RCC 7860 (cell line): ENCODE measurements at regions not wholly inside any gene's neighbourhood (a gene's known extent, or its start where the extent isn't known, plus 50 kb on each side); places are given as distances from the start of the nearest gene placed in this dataset.
"Not testable (repeated sequence)": the region's sequence is repeated elsewhere in the genome, so short reads cannot be mapped to it uniquely, and the experiment has no call there.

ENCODE experiments used
- DNase-seq: peaks from one replicate; pipeline ENCODE4 v3.0.0-alpha.2; 2015; ENCODE audit warnings: low spot score
- FAIRE-seq: peaks from 2 replicates; lab custom pipeline; 2012; peaks lifted over from hg19 to GRCh38; lab: Jason Lieb, UNC

DNA sequence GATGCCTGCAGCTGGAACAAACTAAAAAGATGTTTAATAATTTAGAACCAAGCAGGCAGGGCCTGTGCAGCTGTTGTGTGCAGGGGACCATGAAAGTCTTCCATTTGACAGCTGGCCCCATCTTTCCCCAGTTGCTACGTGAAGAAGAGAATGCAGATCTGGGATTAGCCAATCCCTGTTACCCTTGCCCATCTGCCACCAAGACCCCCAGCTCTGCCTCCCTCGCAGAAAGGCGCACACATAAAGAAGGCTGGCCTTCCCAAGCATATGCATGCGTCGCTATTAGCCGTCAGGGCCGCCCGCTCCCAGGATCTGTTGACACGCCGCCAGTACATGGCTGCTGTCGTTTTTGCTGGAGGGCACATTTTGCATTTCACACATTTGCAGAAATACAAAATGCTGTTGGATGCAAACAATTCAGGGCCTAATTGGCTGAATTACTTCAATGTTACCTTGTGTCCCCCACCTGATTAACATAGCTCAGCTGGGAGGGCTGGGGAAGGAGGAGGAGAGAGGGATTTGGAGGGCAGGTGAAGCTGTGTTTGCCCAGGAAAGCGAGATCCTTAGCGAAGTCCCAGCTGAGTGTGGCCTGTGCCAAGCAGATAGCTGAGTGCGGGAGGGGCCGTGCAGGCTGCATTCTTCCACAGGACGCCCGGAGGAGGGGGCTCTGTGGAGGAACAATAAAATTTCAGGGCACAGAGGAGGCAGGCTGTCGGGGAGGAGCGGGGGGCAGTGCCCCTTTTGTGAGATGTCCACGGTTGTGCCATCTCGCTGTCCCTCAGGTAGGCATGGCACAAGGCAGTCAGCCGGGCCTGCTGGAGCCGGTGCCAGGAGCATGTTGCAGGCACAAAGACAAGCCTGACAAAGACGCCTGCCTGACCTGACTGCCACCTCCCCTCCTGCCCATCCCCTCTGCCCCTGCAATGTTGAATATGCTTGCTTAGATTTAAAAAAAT lies 443.0 kb upstream of the MKI67 start:
- no peak for FAIRE-seq
- no peak for DNase-seq

DNA sequence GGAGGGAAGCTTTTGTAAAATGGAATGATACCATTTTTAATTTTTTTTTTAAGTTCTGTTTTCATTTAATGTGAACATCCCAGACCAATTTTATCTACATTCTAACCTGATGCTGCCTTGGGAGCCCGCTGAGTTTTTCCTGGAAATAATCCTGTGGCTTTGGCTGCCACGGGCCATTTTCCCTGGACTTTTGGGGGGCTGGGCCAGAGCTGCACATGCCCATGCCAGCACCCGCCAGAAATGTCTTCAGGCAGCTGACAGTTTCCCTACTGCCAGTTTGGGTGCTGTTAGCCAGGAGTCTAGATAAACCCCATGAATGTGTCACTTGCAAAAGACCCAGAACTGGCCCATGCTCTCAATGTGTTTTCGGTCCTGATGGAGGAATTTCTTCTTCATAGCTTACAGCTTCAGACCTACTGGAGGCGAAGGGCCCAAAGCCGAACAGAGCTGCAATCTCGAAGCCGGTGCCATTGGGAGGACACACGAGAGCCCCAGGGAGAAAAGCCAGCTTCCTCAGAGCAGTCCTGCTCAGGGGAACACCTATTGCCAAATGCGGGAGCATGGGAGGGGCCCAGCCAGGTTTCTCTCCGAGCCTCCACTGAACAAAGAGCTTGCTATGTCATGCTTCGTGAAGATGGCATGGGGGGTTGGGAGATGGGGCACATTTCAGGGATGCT lies 444.2 kb upstream of the MKI67 start:
- FAIRE-seq (no peak), DNase-seq (no peak)

DNA sequence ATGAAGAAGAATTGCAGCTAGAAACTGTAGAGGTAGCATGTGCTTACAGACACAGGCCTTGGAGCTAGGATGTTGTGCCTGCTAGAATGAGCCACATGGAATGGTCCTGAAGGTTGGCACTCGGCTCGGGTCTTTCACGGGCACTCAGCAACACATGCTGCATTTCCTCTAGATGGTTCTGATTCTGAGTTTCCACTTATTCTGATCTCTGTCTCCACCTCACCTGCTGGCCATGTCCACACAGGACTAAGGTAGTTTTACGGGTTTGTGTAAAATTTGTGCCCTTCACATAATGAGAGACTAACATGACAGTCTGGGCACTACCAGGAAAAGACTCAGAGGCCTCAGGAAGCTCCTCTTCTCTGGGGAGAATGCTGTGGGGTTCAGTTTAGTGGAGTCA lies 444.8 kb upstream of the MKI67 start:
- DNase-seq = no peak
- FAIRE-seq = no peak

DNA sequence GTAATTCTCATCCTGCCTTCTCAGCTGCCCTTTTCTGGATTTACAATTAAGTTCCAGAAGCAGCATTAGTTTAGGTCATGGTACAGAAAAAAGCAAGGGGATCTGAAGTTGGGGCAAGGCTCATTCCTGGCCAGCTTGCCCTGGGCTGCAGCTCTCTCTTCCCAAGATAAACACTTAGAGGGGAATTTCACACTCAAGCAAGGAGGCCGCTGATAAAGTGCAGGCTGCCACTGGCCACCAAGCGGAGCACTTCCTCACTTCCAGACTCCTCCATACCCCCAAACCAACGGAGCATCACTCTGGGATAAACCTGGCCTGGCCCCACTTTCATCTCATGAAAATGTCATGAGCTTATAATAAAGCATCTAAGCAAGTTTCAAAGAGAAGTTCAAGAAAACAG lies 445.5 kb upstream of the MKI67 start:
- FAIRE-seq = no peak

DNA sequence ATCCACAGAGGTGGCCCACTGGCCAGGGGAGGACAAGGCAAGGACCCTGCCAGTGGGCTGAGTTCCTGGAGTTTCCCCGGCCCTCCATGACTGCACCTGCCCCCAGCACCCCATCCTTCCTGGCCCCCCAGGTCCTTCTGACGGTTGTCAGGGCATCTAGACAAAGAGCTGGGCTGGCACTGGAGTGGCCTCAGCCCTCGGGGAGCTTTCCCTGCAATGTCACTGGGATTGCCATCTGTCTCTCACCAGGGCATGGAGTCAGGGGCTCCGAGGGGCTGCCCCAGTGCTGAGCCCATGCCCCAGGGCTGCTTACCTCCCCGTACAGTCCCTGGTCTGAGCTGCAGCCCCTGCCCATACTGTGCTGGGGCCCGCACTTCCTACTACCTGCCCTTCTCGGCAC lies 446.5 kb upstream of the MKI67 start:
- DNase-seq = no peak
- FAIRE-seq = no peak

More for the DNA sequence above, 445.5 kb upstream of the MKI67 start:
- no peak for DNase-seq

DNA sequence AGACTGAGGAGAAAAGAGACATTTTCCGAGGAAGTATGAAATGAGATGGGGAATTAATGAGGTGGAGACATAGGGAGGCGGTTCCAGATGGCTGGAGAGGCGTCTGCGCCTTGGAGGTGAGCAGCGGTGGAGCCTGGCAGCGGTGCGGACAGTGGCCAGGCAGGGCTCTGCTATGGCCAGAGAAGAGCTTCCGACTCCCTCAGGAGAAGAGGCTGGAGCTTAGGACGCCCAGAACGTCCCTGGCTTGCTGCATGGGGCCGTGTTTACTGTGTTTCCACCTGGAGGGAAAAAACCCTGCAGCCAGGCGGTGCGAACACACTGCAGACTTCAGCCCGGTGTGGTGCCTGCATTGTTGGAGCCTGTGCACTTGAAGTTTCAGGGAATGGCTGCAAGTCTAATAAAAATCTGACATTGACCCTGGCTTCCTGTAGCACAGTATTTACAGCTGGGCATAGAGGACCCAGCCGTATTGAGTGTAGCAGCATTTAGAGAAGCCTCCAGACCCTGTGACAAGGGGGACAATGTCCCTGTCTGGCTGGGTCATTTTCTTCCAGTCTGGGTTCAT lies 447.1 kb upstream of the MKI67 start:
- DNase-seq = no peak
- no peak for FAIRE-seq

DNA sequence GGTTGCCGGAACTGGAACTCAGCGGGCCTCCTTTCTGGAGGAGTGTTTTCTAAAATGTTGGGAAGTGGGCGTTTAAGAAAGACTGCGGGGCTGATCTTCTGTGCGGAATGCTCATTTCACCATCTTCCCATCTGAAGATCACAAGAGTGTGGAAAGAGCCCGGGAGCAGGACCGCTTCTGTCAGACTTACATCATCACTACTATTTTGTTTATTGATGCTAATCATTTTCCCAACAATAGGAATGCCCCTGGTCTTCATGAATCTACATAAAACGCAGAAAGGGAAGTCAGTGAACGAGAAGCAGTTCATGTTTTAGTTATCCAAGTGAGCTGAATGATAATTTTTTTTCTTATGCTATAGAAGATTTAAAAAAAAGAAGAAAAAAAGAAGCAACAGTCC lies 447.8 kb upstream of the MKI67 start:
- DNase-seq = no peak
- FAIRE-seq = no peak

DNA sequence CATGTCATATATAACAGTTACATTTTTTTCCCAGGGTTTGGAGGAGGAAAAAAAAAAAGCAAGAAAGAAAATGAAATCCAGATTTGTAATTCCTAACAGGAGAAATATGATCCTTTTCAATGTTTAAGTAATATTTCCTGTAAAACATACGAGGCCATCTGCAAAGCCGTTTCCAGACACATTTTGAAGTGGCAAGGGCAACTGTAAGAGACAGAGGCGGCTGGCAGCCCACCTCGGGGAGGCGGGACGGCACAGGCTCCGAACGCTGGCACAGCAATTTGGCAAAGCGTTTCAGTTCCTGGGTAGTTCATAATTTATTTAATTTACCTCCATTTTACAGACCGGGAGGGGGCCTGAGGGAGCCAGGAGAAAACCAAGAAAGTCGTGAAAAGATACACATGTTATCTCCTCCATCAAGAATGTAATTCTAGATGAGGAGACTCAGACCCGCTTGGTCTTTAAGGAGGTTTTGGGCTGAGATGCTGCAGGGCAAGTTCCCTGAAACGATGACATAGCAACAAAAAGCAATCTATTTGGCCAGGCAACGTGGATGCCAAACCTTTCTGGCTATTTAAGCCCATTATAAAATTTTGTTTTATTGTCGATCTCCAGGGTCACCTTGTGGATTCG lies 448.5 kb upstream of the MKI67 start:
- FAIRE-seq (no peak), DNase-seq (no peak)

DNA sequence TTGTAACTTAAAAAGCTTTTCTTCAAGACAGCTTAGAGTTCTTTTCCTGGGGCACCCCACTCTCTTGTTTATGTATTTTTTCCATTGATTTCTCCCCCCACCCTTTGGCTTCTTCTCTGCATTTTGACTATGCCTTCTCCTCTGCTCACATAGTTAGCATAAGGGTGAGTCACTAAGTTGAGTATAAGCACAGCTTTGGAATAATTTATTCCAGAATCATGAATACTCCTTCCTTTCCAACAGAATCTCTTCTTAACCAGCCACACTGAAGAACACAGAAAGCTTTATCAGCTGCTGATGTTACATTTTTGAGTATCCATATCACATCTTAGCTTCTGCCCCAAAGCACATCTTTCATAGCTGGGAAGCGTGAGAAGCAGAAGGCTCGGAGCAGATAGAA lies 449.5 kb upstream of the MKI67 start:
- DNase-seq = no peak
- FAIRE-seq = no peak

DNA sequence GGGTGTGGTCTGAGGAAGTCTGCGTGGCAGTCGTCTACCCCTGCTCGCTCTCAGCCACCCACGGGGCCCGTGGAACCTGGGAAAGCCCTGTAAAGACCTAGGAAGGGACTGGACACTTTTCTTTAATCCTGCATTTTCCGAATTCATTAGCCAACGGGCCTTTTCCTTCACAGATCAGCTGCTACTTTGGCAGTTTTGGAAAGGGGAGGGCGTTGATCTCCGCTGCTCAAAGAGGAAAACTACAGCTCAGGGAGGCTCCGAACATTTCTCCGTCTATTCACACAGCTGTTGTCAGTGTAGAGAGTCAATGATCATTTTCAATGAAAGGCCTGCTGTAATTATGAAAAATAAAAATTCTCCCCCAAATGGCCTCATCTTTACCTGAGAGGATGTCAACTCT lies 450.1 kb upstream of the MKI67 start:
- DNase-seq = no peak
- no peak for FAIRE-seq

DNA sequence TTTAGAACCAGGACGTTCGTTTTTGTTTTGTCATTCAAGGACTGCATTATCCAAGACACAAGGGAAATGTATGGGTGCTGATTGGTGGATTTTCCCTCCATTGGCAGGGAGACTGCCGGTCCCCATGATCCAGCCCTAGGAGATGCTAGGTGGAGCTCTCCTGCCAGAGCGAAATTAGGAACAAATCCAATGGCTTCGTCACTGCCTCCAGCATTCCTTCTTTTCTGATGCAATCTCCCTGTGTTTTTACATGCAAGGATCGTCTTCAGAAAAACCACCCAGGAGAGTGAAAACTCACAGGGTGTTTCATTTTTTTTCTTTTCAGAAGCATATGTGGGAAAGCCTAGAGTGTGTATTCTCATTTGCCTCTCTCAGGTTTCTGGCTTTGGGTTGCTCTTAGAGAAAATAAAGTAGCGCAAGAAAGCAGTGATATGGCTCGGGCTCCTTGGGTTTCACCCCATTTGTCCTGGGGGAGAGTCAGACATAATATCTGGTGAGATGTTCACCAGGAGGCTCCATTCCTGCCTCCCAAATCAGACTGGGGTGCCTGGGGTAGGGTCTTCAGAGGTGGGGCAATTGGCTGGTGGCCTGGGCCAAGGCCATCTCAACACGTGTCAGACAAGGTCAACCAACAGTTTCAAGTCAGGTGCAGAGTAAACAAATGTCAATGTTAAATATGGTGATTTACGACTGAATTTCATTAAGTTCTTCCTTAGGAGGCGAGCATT lies 450.9 kb upstream of the MKI67 start:
- FAIRE-seq (no peak), DNase-seq (no peak)

DNA sequence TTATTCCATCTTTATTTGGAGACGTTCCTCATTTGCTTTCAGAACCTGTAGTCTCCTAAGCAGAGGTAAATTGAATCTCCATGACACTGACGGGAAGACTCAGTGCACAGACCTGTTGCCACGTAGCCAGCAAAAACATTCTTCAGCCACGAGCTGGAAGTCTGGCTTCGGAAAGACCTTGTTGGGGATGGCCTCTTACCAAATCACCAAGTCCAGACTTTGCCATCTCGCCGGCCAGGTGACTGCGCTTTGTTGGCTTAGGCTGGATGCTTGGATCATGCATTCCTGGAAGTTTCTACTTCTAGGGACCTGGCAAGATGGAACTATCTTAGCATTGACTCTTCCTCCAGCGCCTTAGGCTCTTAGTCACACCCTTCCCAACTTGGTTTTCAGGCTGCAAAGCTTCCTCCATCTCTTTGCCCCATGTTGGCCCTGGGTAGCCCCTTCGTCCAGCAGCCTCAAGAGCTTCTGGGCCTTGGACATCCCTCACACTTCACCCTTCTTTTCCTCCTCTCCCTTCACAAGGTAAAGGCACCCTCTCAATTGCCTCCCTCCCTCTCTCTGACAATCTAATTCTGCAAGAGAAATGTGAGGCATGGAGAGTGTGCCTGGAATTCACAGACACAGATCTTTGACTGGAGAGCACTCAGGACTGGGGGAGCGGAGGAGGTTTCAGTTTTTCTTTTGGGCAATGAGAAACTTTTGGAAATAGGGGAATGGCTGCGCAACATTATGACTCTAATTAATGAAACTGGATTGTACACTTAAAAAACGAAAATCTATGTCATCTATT lies 451.9 kb upstream of the MKI67 start:
- no peak for FAIRE-seq
- no peak for DNase-seq

DNA sequence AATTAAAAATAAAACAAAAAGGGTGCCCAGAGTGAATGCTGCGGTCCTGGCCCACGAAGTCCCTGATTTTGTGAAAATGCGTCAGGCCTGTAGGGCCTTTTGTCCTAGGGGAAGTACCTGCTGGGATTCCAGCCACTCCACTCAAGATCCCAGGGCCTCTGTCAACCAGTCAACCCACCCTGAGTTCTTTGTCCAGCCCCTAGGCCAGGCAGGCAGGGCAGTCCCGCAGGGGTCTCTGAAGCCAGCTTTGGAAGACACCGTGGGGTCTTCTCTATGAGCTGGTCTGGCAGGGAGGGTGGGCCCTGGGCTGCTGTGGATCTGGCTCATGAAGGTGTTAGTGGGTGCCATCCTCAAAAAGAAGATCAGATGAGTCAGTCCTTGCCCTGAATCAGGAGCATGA lies 452.5 kb upstream of the MKI67 start:
- FAIRE-seq (no peak), DNase-seq (no peak)

DNA sequence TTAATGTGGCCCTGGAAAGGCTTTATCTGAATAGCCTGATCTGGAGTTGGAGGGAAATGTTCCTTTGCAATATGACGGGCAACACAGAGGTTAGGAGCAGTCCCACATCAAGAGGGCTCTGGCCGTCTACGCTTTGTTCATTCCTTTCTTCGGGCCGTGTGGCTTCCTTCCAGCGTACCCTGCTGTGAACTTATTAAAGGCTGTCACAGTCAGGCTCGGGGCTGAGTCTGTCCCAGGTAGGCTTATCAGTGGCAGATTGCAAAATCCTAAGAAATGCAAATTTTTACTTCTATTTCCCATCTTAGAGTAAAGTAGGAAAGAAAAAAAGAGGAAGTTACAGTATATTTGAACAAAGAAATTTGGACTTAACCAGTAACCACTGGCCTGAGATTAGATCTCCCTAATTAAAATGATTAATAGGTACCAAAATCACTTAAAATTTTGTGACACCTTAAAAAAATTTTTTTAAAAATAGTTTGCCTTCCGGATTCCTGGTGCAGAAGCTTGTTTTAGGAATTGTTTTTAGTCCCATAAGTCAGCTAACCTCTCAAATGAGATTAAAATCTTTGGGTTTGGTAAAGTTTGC lies 453.1 kb upstream of the MKI67 start:
- FAIRE-seq = no peak

DNA sequence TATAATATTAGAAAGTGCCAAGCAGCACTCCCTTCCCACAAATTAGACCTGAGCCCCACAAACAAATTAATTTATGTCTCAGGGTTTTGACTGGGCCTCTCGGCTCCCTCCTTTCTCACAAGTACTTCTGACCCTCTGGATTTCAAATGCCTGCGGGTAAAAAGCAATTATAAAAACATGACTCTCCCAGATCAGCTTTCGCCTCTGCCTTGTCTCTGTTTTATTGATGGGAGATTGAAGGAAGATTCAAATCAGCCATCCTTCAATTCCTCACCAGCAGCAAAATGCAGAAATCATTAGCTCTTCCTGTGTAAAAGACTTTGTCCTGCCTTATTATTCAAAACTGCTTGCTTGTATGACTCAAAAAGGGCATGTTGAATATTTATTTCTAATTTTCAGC lies 453.7 kb upstream of the MKI67 start:
- DNase-seq (no peak), FAIRE-seq (no peak)

More for the DNA sequence above, 453.1 kb upstream of the MKI67 start:
- no peak for DNase-seq

DNA sequence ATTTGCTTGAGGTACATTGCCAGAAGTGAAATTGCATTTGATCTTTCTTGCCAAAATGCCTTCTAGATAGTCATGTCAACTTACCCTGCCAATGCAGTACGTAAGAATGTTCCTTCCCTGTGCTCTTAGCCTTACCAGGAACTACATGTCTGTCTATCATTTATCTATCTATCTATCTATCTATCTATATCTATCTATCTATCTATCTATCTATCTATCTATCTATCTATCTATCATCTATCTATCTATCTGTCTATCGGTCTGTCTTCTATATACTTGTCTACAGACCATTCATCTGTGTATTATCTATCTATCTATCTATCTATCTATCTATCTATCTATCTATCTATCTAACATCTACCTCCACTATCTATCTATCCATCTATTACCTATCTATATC lies 456.9 kb upstream of the MKI67 start:
- FAIRE-seq, DNase-seq: not testable (repeated sequence)

DNA sequence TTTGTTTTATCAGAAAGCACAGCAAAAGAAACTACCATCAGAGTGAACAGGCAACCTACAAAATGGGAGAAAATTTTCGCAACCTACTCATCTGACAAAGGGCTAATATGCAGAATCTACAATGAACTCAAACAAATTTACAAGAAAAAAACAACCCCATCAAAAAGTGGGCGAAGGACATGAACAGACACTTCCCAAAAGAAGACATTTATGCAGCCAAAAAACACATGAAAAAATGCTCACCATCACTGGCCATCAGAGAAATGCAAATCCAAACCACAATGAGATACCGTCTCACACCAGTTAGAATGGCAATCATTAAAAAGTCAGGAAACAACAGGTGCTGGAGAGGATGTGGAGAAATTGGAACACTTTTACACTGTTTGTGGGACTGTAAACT lies 460.4 kb upstream of the MKI67 start:
- DNase-seq, FAIRE-seq: not testable (repeated sequence)

DNA sequence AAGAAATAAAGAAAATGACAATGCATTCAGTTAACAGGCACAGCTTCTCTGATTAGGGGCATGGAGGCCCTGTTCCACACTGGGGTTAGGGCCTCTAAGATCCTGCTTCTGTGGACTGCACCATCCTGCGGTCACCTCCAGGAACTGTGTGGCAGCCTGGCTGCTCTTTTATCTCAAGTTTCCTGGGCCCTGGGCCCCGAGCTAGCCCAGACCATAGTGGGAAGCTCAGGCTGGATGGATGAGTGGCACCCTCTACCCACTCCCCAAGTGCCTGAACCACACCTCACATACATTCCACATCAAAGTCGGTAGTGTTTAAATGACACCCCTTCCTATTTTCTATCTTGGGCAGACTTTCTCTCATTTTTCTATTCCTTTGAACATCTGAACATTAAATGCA lies 461.5 kb upstream of the MKI67 start:
- DNase-seq = no peak

DNA sequence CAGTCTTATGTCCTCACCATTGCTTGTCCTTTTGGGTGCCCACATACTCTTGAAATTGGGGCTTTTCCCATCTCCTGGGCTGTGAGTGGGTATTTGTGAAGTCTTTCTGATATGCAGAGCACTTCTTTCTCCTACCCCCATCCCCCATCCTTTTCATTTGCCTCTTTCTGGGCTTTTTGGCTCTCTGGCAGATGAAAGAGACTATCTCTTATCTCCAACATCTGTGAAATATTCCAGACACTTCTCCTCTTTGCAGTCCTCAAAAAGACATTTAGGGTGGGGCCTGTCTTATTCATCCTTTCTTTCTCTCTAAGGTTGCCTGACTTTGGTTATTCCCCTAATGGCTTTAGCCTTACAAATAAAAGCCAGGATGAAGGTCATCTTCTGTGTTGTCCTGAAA lies 462.2 kb upstream of the MKI67 start:
- FAIRE-seq = no peak
- no peak for DNase-seq

More for the DNA sequence above, 461.5 kb upstream of the MKI67 start:
- FAIRE-seq = no peak

DNA sequence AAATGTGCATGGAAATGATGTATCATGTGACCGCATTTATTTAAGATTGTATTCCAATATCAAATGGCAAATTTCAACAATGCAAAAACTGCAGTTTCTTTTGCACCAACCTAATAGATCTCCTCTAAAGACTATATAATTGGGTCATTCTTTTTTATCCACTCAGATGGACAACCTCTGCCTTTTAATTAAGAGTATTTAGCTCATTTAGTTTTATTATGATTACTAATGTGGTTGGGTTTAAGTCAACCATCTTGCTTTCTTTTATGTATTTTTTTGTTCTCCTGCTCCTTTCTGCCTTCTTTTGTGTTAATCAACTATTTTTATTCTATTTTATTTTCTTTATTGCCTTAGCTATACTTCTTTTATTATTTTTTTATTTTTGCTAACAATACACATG lies 468.5 kb upstream of the MKI67 start:
- DNase-seq (no peak), FAIRE-seq (no peak)
